H1 (cell line): ENCODE measurements at regions not wholly inside any gene's neighbourhood (a gene's known extent, or its start where the extent isn't known, plus 50 kb on each side); places are given as distances from the start of the nearest gene placed in this dataset.

Experiments
- CEBPB ChIP-seq: IDR thresholded peaks from 2 replicates; pipeline ENCODE4 v1.6.1; 2012; ENCODE audit warnings: low read depth, low read length
- CHD2 ChIP-seq: IDR thresholded peaks from 2 replicates; pipeline ENCODE4 v1.6.1; 2012; ENCODE audit warnings: low read length, improper control_type of control experiment
- CTCF ChIP-seq, 3 experiments: IDR thresholded peaks; 1 replicate in 2 of 3; 2 replicates in 1 of 3; pipeline versions ENCODE4 v1.5.1 to v1.6.1; 2011; ENCODE audit warnings: low read length in 3 of 3, mild to moderate bottlenecking in 3 of 3, inconsistent platforms in 2 of 3, low read depth in 1 of 3, moderate library complexity in 1 of 3; ENCODE audit not compliant: insufficient read depth in 1 of 3; ENCODE audit errors: control extremely low read depth in 1 of 3
- EZH2 ChIP-seq: fragments of 200-600 bp; sonication (generic); IDR thresholded peaks from 2 replicates; pipeline ENCODE4 v1.7.1; 2012; ENCODE audit warnings: low read depth, mild to moderate bottlenecking, moderate library complexity, low read length, inconsistent platforms; ENCODE audit not compliant: severe bottlenecking
- FOSL1 ChIP-seq: IDR thresholded peaks from 2 replicates; pipeline ENCODE4 v1.6.1; 2011; ENCODE audit warnings: mild to moderate bottlenecking, low read depth, low read length, moderate library complexity; ENCODE audit not compliant: insufficient read depth
- GABPA ChIP-seq: IDR thresholded peaks from 2 replicates; pipeline ENCODE4 v1.6.1; 2011; ENCODE audit warnings: mild to moderate bottlenecking, low read length, moderate library complexity, borderline replicate concordance; ENCODE audit not compliant: insufficient read depth
- KDM5A ChIP-seq: fragments of 200-600 bp; IDR thresholded peaks from 2 replicates; pipeline ENCODE4 v1.7.1; 2012; ENCODE audit warnings: mild to moderate bottlenecking, low read length, inconsistent platforms, mixed read lengths
- NRF1 ChIP-seq: IDR thresholded peaks from 2 replicates; pipeline ENCODE4 v1.6.1; 2011; ENCODE audit warnings: mild to moderate bottlenecking, low read depth, low read length, improper control_type of control experiment
- POLR2A ChIP-seq, 2 experiments: IDR thresholded peaks; 1 replicate in 1 of 2; 2 replicates in 1 of 2; pipeline ENCODE4 v1.6.1; 2011; ENCODE audit warnings: low read depth in 2 of 2, low read length in 2 of 2, mild to moderate bottlenecking in 2 of 2; ENCODE audit errors: control extremely low read depth in 1 of 2
- TAF1 ChIP-seq: IDR thresholded peaks from 2 replicates; pipeline ENCODE4 v1.6.1; 2011; ENCODE audit warnings: mild to moderate bottlenecking, low read depth, low read length
- TCF12 ChIP-seq: IDR thresholded peaks from 2 replicates; pipeline ENCODE4 v1.6.1; 2011; ENCODE audit warnings: low read depth, mild to moderate bottlenecking, low read length
- YY1 ChIP-seq: IDR thresholded peaks from 2 replicates; pipeline ENCODE4 v1.6.1; 2011; ENCODE audit warnings: low read depth, mild to moderate bottlenecking, low read length
- TF ChIP-seq, protein P1 (sequence below): IDR thresholded peaks from 2 replicates; pipeline ENCODE4 v1.6.1; 2012; ENCODE audit warnings: inconsistent platforms

- TF ChIP-seq, protein P1, sequence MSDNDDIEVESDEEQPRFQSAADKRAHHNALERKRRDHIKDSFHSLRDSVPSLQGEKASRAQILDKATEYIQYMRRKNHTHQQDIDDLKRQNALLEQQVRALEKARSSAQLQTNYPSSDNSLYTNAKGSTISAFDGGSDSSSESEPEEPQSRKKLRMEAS, result no peak
- TF ChIP-seq CEBPB, result no peak
- no peak for TF ChIP-seq POLR2A (IDR thresholded peaks at IDR 0.05; ENCODE audit: control extremely low read depth in 1 of 2, low read depth in 2 of 2, low read length in 2 of 2)
- no peak for TF ChIP-seq CTCF (IDR thresholded peaks at IDR 0.05; ENCODE audit: control extremely low read depth in 1 of 3, insufficient read depth in 1 of 3, low read depth in 1 of 3, low read length in 3 of 3)
- no peak for TF ChIP-seq FOSL1
- no peak for TF ChIP-seq YY1
- TF ChIP-seq EZH2, result no peak
- no peak for TF ChIP-seq CHD2
- TF ChIP-seq GABPA, result no peak
- TF ChIP-seq KDM5A, result no peak
- TF ChIP-seq NRF1, result no peak
- TF ChIP-seq TAF1, result no peak
- TF ChIP-seq TCF12, result no peak
Observed at GRCh38 chr3:168581771-168582225, 486.1 kb upstream of the GOLIM4 start.
